Smooth muscle cell (in vitro differentiated cells): ENCODE measurements at regions not wholly inside any gene's neighbourhood (a gene's known extent, or its start where the extent isn't known, plus 50 kb on each side); places are given as distances from the start of the nearest gene placed in this dataset.

ENCODE experiments used
- DNase-seq: peaks from one replicate; lab custom pipeline; 2025; ENCODE audit not compliant: unreplicated experiment; lab: John Stamatoyannopoulos, UW
- H2AFZ ChIP-seq: fragments of 200-600 bp; sonication (generic); 2 replicates; pipeline ENCODE4 v1.6.0; 2016; ENCODE audit warnings: antibody characterized with exemption, low read depth, mild to moderate bottlenecking
- H3F3A ChIP-seq: fragments of 200-600 bp; sonication (generic); 2 replicates; pipeline ENCODE4 v1.6.0; 2017; ENCODE audit warnings: antibody characterized with exemption, low read depth
- H3K27ac ChIP-seq: fragments of 200-600 bp; sonication (generic); 2 replicates; pipeline ENCODE4 v1.5.1; 2016; ENCODE audit warnings: low read depth, mild to moderate bottlenecking
- H3K27me3 ChIP-seq: fragments of 200-600 bp; sonication (generic); 2 replicates; pipeline ENCODE4 v1.6.1; 2016; ENCODE audit warnings: low read depth, mild to moderate bottlenecking
- H3K36me3 ChIP-seq: fragments of 200-600 bp; sonication (generic); 2 replicates; pipeline ENCODE4 v1.5.1; 2016; ENCODE audit warnings: low read depth
- H3K4me1 ChIP-seq: fragments of 200-600 bp; sonication (generic); 2 replicates; pipeline ENCODE4 v1.5.1; 2016; ENCODE audit warnings: low read depth
- H3K4me2 ChIP-seq: fragments of 200-600 bp; sonication (generic); 2 replicates; pipeline ENCODE4 v1.6.0; 2016; ENCODE audit warnings: mild to moderate bottlenecking
- H3K4me3 ChIP-seq: fragments of 200-600 bp; sonication (generic); 2 replicates; pipeline ENCODE4 v1.5.1; 2016; ENCODE audit warnings: mild to moderate bottlenecking
- H3K79me2 ChIP-seq: fragments of 200-600 bp; sonication (generic); 2 replicates; pipeline ENCODE4 v1.6.0; 2016; ENCODE audit warnings: low read depth, mild to moderate bottlenecking
- H3K9ac ChIP-seq: fragments of 200-600 bp; sonication (generic); 2 replicates; pipeline ENCODE4 v1.6.0; 2016; ENCODE audit warnings: low read depth
- H3K9me3 ChIP-seq: fragments of 200-600 bp; sonication (generic); replicated peaks from 2 replicates; pipeline ENCODE4 v1.5.1; 2016; ENCODE audit warnings: low read depth
- H4K20me1 ChIP-seq: fragments of 200-600 bp; sonication (generic); 2 replicates; pipeline ENCODE4 v1.6.0; 2016; ENCODE audit warnings: low read depth
- WGBS: methylation state at CpG from one replicate; pipeline ENCODE4 v1.1.7; 2016; ENCODE audit warnings: low lambda C conversion rate; 5-methylcytosine and 5-hydroxymethylcytosine counted together
- TF ChIP-seq, protein P1 (sequence below): fragments of 200-600 bp; sonication (generic); IDR thresholded peaks from 2 replicates; pipeline ENCODE4 v1.5.1; 2017; ENCODE audit warnings: borderline replicate concordance, mild to moderate bottlenecking, antibody characterized with exemption; ENCODE audit not compliant: insufficient read depth, poor library complexity, severe bottlenecking

DNA sequence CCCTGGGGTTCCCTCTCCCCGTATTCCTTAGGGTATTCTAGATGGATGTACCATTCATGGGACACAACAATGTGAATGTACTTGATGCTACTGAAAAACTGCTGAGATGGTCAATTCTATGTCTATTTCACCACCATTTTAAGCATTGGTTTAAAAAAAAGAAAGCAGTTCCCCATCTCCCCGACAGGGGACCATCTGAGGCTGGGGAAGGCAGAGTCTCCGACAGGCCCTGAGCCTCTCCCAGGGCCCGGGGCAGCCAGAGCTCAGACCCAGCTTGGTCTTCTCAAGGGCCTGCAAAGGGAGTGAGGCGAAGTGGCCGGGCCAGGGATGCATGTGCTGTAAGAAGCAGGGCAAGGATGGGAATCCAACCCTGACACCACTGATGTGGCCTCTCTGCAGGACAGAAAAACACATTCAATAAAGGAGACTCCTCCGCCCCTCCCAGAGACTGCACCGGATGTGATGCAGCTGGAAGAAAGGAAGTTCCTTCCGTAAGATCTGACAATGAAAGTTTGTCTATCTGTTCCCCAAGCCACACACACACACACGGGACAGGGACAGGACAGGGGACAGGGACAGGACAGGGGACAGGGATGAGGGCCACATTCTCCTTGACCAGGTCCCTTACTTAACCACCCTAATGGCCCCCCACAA, 234.1 kb downstream of the BCL11B start:
- Histone ChIP-seq H3K4me3 (no peak overlapping the region), H2AFZ (no peak overlapping the region)

DNA sequence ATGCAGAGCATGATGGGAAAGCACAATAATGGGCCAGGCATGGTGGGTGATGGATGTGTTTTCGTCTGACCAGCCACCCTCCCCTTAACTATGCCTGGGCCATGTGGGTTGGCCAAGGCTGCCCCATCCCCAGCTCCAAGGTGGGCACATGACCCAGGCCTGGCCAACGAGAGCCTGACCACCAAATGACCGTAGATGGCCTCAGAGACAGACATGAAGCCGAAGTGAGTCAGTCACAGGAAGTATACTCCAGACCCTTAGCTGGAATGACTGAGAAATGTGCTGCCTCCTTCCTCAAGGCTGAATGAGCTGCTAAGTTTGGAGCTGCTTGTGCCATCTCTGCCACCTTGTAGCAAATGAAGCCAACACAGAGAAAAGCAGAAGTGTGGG, 233.6 kb downstream of the BCL11B start:
- Histone ChIP-seq H3K4me2 (no peak overlapping the region), H3K36me3 (no peaks in the 10 kb centered on the region), H3K9me3 (no peaks in the 10 kb centered on the region), H3K9ac (no peak overlapping the region), H3K27me3 (no peaks in the 10 kb centered on the region), H3F3A (no peaks in the 10 kb centered on the region), H2AFZ (no peak overlapping the region), H3K4me1 (peaks cover 10% of the 10 kb centered on the region), H3K4me3 (no peak overlapping the region), H4K20me1 (no peaks in the 10 kb centered on the region), H3K79me2 (no peaks in the 10 kb centered on the region), H3K27ac (no peak overlapping the region)
- TF ChIP-seq, protein P1, sequence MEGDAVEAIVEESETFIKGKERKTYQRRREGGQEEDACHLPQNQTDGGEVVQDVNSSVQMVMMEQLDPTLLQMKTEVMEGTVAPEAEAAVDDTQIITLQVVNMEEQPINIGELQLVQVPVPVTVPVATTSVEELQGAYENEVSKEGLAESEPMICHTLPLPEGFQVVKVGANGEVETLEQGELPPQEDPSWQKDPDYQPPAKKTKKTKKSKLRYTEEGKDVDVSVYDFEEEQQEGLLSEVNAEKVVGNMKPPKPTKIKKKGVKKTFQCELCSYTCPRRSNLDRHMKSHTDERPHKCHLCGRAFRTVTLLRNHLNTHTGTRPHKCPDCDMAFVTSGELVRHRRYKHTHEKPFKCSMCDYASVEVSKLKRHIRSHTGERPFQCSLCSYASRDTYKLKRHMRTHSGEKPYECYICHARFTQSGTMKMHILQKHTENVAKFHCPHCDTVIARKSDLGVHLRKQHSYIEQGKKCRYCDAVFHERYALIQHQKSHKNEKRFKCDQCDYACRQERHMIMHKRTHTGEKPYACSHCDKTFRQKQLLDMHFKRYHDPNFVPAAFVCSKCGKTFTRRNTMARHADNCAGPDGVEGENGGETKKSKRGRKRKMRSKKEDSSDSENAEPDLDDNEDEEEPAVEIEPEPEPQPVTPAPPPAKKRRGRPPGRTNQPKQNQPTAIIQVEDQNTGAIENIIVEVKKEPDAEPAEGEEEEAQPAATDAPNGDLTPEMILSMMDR, result no peak
- no peak for DNase-seq
- 43% methylated on average over 4 of the region's 4 CpGs for WGBS

More for the DNA sequence above, 234.1 kb downstream of the BCL11B start:
- Histone ChIP-seq H3K27me3 (no peaks in the 10 kb centered on the region), H3K9me3 (no peaks in the 10 kb centered on the region), H3K4me2 (no peak overlapping the region), H3K36me3 (no peaks in the 10 kb centered on the region), H3F3A (no peaks in the 10 kb centered on the region), H3K9ac (no peak overlapping the region), H3K79me2 (no peaks in the 10 kb centered on the region), H3K4me1 (peaks cover 10% of the 10 kb centered on the region), H4K20me1 (no peaks in the 10 kb centered on the region), H3K27ac (no peak overlapping the region)
- 82% methylated on average over 10 of the region's 10 CpGs for WGBS
- DNase-seq, result no peak
- TF ChIP-seq, protein P1, result peak; percentile 20

DNA sequence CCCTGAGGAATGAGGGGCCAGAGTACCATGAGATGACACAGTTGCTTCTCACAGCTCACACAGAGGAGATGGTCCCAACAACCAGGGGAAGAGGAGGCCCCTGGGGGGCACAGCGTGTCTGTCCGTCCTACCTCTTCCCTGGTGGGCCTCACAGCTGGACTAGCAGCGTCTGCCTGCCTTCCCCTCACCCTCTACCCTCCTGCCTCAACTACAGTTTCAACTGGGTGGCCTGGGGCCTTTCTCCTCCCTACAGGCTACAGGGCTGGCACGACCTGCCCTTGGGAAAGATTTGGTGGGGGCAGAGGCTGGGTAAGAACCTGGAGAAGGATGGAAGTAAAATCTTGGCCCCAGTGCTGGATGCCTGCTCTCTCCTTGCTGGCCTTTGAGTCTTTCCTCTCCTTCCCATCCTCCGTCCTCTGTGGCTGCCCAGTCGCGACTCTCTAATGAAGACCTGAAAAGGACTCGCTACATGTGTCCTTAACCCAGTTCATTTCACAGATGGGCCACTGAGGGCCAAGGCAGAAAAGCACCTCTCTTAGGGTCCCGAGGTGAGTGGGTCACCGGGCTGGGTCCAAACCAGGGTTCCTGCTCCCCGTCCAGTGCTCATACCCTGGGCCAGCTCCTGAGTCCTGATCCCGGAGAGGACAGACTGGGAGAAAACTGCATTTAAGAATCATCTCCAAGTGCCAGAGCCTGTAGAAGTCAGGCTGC, 232.5 kb downstream of the BCL11B start:
- Histone ChIP-seq H3F3A (no peaks in the 10 kb centered on the region), H3K9ac (no peak overlapping the region), H2AFZ (no peak overlapping the region), H3K4me3 (no peak overlapping the region), H3K36me3 (no peaks in the 10 kb centered on the region), H3K4me1 (peaks cover 10% of the 10 kb centered on the region), H3K4me2 (no peak overlapping the region), H4K20me1 (no peaks in the 10 kb centered on the region), H3K27me3 (no peaks in the 10 kb centered on the region), H3K9me3 (no peaks in the 10 kb centered on the region), H3K27ac (no peak overlapping the region), H3K79me2 (no peaks in the 10 kb centered on the region)
- DNase-seq, result no peak
- TF ChIP-seq, protein P1, result no peak
- WGBS, result 96% methylated on average over 12 of the region's 12 CpGs
